GM12878 (cell line): ENCODE measurements at regions not wholly inside any gene's neighbourhood (a gene's known extent, or its start where the extent isn't known, plus 50 kb on each side); places are given as distances from the start of the nearest gene placed in this dataset.

ENCODE experiments used
- ATAC-seq: fragments of 200-7000 bp; cut with Tn5 transposase; 3 replicates; pipeline ENCODE4 v1.9.1; 2020; ENCODE audit warnings: mild to moderate bottlenecking, moderate library complexity
- BruUV-seq: library from RNA; stranded (reverse); fragments of 400-500 nt; replicated peaks from 2 replicates; lab custom pipeline; 2021; lab: Mats Ljungman, UMichigan
- CTCF ChIA-PET: fragments of 300-600 bp; sonication (Branson Sonifier 250); formaldehyde crosslinking; extraction: SDS; loops from one replicate; lab custom pipeline; 2021; ENCODE audit warnings: inconsistent platforms; lab: Yijun Ruan, JAX
- POLR2A ChIA-PET: fragments of 350-600 bp; formaldehyde crosslinking; extraction: SDS; loops from one replicate; lab custom pipeline; 2021; ENCODE audit warnings: inconsistent platforms; lab: Charles Lee
- RAD21 ChIA-PET: fragments of 300-600 bp; sonication (Branson Sonifier 250); formaldehyde crosslinking; loops from one replicate; lab custom pipeline; 2023; ENCODE audit warnings: antibody characterized with exemption; ENCODE audit not compliant: unreplicated experiment; lab: Charles Lee
- SMC1A ChIA-PET: fragments of 300-600 bp; sonication (Branson Sonifier 250); formaldehyde crosslinking; loops from one replicate; lab custom pipeline; 2023; ENCODE audit not compliant: unreplicated experiment, uncharacterized antibody; lab: Charles Lee
- DNase-seq: peaks from one replicate; pipeline ENCODE4 v3.0.0-alpha.2; 2011; ENCODE audit warnings: low read depth, low spot score
- FAIRE-seq: peaks from 3 replicates; lab custom pipeline; 2011; peaks lifted over from hg19 to GRCh38; lab: Jason Lieb, UNC
- H2AFZ ChIP-seq: 2 replicates; pipeline ENCODE4 v1.6.0; 2011; ENCODE audit warnings: low read depth, low read length, control low read depth; ENCODE audit not compliant: control insufficient read depth
- H3K27ac ChIP-seq: 2 replicates; pipeline ENCODE4 v1.5.1; 2011; ENCODE audit warnings: control low read depth; ENCODE audit not compliant: control insufficient read depth, insufficient read depth
- H3K27me3 ChIP-seq, 2 experiments: replicated peaks in 1 of 2; 2 replicates each; pipeline versions ENCODE4 v1.6.0 to v1.6.1; 2011; ENCODE audit warnings: low read length in 1 of 2; ENCODE audit not compliant: control insufficient read depth in 2 of 2, insufficient read depth in 2 of 2
- H3K36me3 ChIP-seq, 2 experiments: 2 replicates each; pipeline ENCODE4 v1.5.1; 2011; ENCODE audit warnings: low read length in 1 of 2; ENCODE audit not compliant: control insufficient read depth in 2 of 2, insufficient read depth in 2 of 2
- H3K4me1 ChIP-seq: 2 replicates; pipeline ENCODE4 v1.6.1; 2011; ENCODE audit warnings: mild to moderate bottlenecking, low read length, moderate library complexity, mixed read lengths; ENCODE audit not compliant: control insufficient read depth, insufficient read depth
- H3K4me2 ChIP-seq: 2 replicates; pipeline ENCODE4 v1.6.0; 2011; ENCODE audit warnings: control low read depth; ENCODE audit not compliant: control insufficient read depth, insufficient read depth
- H3K4me3 ChIP-seq: fragments of 200-600 bp; sonication (generic); 2 replicates; pipeline ENCODE4 v1.5.1; 2016
- H3K79me2 ChIP-seq: 2 replicates; pipeline ENCODE4 v1.6.0; 2011; ENCODE audit warnings: low read length; ENCODE audit not compliant: control insufficient read depth, insufficient read depth
- H3K9ac ChIP-seq: 2 replicates; pipeline ENCODE4 v1.8.0; 2011; ENCODE audit warnings: low read length, control low read depth, mixed read lengths; ENCODE audit not compliant: control insufficient read depth, insufficient read depth
- H3K9me3 ChIP-seq: replicated peaks from 3 replicates; pipeline ENCODE4 v1.5.1; 2011; ENCODE audit warnings: mild to moderate bottlenecking, low read length; ENCODE audit not compliant: control insufficient read depth, insufficient read depth
- H4K20me1 ChIP-seq: 2 replicates; pipeline ENCODE4 v1.6.0; 2011; ENCODE audit not compliant: control insufficient read depth, insufficient read depth
- MAX ChIP-seq: IDR thresholded peaks from 2 replicates; pipeline ENCODE4 v1.6.1; 2012; ENCODE audit warnings: low read depth, low read length, improper control_type of control experiment
- NFIC ChIP-seq: IDR thresholded peaks from 2 replicates; pipeline ENCODE4 v1.6.1; 2012; ENCODE audit warnings: low read depth, mild to moderate bottlenecking, inconsistent platforms, low read length, moderate library complexity
- SMAD1 ChIP-seq: fragments of 450-650 bp; IDR thresholded peaks from 2 replicates; pipeline ENCODE4 v1.6.1; 2018; ENCODE audit warnings: mild to moderate bottlenecking, low read depth; ENCODE audit not compliant: partially characterized antibody
- ZSCAN29 ChIP-seq: fragments of 450-650 bp; IDR thresholded peaks from 2 replicates; pipeline ENCODE4 v1.6.1; 2017; ENCODE audit warnings: mild to moderate bottlenecking, moderate library complexity
- WGBS: methylation state at CpG from one replicate; pipeline ENCODE4 v1.1.6; 2016; ENCODE audit warnings: low lambda C conversion rate; ENCODE audit not compliant: insufficient replicate concordance, insufficient coverage; ENCODE audit errors: missing lambda C conversion rate; 5-methylcytosine and 5-hydroxymethylcytosine counted together
- in situ Hi-C: fragments of 300-500 bp; cut with MboI; formaldehyde crosslinking; loops from 9 replicates; pipeline ENCODE4 v1.14.3; 2018; ENCODE audit warnings: mixed read lengths
- intact Hi-C: fragments of 100-400 bp; cut with micrococcal nuclease; formaldehyde crosslinking; loops from one replicate; pipeline ENCODE4 v1.14.2; 2022; ENCODE audit not compliant: unreplicated experiment

- TF ChIP-seq NFIC (no peak), ZSCAN29 (no peak)
These were observed 410.0 kb upstream of the KCNH7 start (continued) for GRCh38 chr2:163248376-163249253.

GRCh38 chr2:163247847-163248220 is 409.3 kb upstream of the KCNH7 start:
- SMC1A ChIA-PET: interaction anchor here (1.8 kb wide), 1 partner anchor 19 kb away, joined by 4 read pairs; no protein-coding TSS in a partner anchor
- in situ Hi-C loops: no loop called here
- CTCF ChIA-PET: interaction anchor here (1.8 kb wide), 1 partner anchor 8 kb away, joined by 4 read pairs; no protein-coding TSS in a partner anchor
- no peak overlapping the region for H3K9ac ChIP-seq
- H3K36me3 ChIP-seq: no peaks in the 10 kb centered on the region
- RAD21 ChIA-PET: no interaction called here
- intact Hi-C loops: no loop called here
- H3K79me2 ChIP-seq: no peaks in the 10 kb centered on the region
- H4K20me1 ChIP-seq: no peaks in the 10 kb centered on the region
- H3K4me1 ChIP-seq: no peaks in the 10 kb centered on the region
- TF ChIP-seq MAX: no peak
- TF ChIP-seq SMAD1: no peak
- H3K4me3 ChIP-seq: no peak overlapping the region
- WGBS: 14% methylated on average over 2 of the region's 2 CpGs
- POLR2A ChIA-PET: no interaction called here
- H2AFZ ChIP-seq: no peak overlapping the region
- FAIRE-seq: no peak
- H3K27ac ChIP-seq: no peak overlapping the region
- no peak for DNase-seq
- BruUV-seq: no TSS peak
- H3K27me3 ChIP-seq: no peaks in the 10 kb centered on the region
- H3K9me3 ChIP-seq: no peaks in the 10 kb centered on the region
- ATAC-seq: no peak
- H3K4me2 ChIP-seq: no peak overlapping the region
